ENCODE measurements at regions not wholly inside any gene's neighbourhood (a gene's known extent, or its start where the extent isn't known, plus 50 kb on each side); places are given as distances from the start of the nearest gene placed in this dataset.

DNA sequence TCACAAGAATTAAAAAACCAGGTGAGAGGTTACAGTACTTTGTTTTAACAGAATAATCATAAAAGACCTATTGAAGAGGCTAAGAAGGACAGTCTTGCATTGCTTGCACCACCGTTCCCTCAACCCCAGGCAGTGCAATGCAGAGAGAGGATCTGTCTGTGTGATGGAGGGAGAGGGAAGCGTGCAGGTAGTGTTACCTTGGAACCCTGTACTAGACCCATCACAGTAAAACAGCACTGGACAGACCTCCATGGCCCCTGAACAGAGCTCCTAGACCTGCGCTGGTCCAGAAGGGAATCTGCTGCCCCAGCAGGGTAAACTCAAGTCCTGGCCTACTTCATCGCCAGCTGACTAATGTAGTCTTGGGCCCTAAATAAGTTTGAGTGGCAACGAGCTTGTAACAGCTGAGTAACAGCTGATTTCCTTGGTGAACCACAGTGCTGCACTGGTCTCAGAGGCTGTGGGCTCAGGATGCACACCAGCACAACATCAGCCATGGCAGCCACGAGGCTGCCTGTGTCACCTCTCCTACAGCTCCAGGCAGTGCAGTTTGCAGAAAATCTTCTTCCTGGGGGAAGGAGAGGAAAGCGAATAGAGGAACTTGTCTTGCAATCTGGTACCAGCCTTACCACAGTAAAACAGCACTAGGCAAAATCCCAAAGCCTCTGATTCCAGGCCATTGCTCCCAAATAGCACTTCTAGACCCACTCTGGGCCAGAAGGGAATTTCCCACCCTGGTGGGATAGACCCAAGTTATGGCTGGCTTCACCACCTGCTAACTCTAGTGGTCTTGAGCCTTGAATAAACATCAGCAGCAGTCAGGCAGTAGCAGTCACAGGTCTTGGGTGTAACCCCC, 417.2 kb downstream of the CDH7 start:
- Mint-ChIP-seq H3K36me3 (no peaks in the 10 kb centered on the region), H3K4me1 (ENCODE audit: low read depth) (no peaks in the 10 kb centered on the region), H3K4me3 (no peak overlapping the region), H3K9me3 (peaks cover 6% of the 10 kb centered on the region), H3K27me3 (no peaks in the 10 kb centered on the region), H3K27ac (no peak overlapping the region)
- intact Hi-C loops (cut with micrococcal nuclease): no loop called here
- DNase-seq: no peak
- CTCF ChIA-PET: no interaction called here
- POLR2A ChIA-PET: no interaction called here

DNA sequence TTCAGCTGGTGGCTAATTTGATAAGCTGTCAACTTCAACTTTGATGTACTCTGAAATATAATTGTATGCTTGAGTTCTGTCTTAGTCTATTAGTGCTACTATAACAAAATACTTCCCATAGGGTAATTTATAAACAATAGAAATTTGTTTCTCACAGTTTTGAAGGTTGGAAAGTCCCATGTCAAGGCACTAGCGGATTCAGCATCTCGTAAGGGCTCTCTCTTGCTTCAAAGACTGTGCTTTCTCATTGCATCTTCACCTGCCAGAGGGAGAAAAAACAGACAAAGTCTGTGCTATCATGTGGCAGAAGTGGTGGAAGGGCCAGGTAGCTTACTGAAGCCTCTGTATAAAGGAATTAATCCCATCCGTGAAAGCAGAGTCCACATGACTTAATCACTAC, 409.2 kb downstream of the CDH7 start:
- ChIA-PET POLR2A (no interaction called here), CTCF (no interaction called here)
- Mint-ChIP-seq H3K9me3 (peaks cover 6% of the 10 kb centered on the region), H3K36me3 (no peaks in the 10 kb centered on the region), H3K27me3 (no peaks in the 10 kb centered on the region), H3K4me1 (ENCODE audit: low read depth) (no peaks in the 10 kb centered on the region), H3K27ac (no peak overlapping the region), H3K4me3 (no peak overlapping the region)
- intact Hi-C loops (cut with micrococcal nuclease): no loop called here
- no peak for DNase-seq

- H3K4me1 Mint-ChIP-seq (ENCODE audit: low read depth): no peaks in the 10 kb centered on the region
- ChIA-PET CTCF (no interaction called here), POLR2A (no interaction called here)
- no peak overlapping the region for H3K27ac Mint-ChIP-seq
- no peaks in the 10 kb centered on the region for H3K36me3 Mint-ChIP-seq
- no peaks in the 10 kb centered on the region for H3K27me3 Mint-ChIP-seq
- intact Hi-C loops (cut with micrococcal nuclease): no loop called here
- peaks cover 6% of the 10 kb centered on the region for H3K9me3 Mint-ChIP-seq
- no peak overlapping the region for H3K4me3 Mint-ChIP-seq
- DNase-seq: no peak
Measured at GRCh38 chr18:66159451-66159850, 408.6 kb downstream of the CDH7 start.

DNA sequence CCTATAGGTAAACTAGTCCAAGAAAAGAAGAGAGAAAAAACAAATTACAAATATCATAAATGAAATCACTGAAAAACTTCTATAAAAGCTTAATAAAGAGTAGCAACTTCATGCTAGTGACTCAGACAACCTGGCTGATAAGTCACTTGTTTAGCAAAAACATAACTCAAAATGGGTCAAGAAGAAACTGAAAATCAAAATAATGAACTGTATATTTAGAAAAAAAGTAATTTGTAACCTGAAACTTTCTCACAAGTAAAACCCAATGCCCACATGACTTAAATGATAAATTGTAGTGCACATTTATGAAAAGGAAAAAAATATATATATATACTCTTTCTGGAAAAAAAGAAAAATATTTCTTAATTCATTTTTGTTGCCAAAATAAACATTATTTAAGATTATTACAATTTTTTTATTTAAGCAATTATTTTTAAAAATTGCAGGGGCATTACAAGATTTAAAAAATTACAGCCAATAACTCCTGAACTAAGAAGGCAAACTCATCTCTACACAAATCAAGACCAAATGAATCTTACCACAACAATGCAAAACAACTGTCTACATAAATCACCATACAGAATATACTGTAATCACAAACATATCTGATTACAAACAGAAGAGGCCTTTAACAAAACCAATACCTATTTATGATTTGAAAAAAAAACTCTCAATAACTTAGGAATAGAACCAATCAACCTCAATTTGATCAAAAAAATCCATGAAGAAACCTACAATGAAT, 406.3 kb downstream of the CDH7 start:
- DNase-seq: no peak
- intact Hi-C loops (cut with micrococcal nuclease): no loop called here
- CTCF ChIA-PET: no interaction called here
- H3K4me1 Mint-ChIP-seq (ENCODE audit: low read depth): no peaks in the 10 kb centered on the region
- POLR2A ChIA-PET: no interaction called here
- H3K27me3 Mint-ChIP-seq: no peaks in the 10 kb centered on the region
- no peak overlapping the region for H3K4me3 Mint-ChIP-seq
- peaks cover 2% of the 10 kb centered on the region for H3K9me3 Mint-ChIP-seq
- H3K36me3 Mint-ChIP-seq: no peaks in the 10 kb centered on the region
- no peak overlapping the region for H3K27ac Mint-ChIP-seq

DNA sequence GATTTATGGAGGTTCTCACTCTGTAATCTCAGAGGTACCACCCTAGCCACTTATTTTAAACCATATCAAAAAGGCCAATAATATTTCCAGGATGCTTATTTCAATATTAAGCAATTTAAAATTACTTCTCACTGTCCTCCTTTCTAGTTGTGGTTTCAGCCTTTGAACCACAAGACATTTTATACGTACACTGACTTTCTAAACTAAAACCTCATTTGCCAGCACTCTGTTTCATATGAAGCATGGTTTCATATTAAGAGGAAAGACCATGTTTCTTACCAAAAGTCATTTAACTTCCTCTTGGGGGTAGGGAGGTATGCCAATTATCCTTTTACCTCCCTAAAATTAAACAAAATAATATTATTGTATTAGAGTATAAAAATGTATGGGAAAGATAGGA, 399.8 kb downstream of the CDH7 start:
- no peak for DNase-seq
- no peaks in the 10 kb centered on the region for H3K27me3 Mint-ChIP-seq
- no peak overlapping the region for H3K27ac Mint-ChIP-seq
- intact Hi-C loops (cut with micrococcal nuclease): no loop called here
- H3K4me1 Mint-ChIP-seq (ENCODE audit: low read depth): no peaks in the 10 kb centered on the region
- no peaks in the 10 kb centered on the region for H3K36me3 Mint-ChIP-seq
- no peak overlapping the region for H3K4me3 Mint-ChIP-seq
- ChIA-PET POLR2A (no interaction called here), CTCF (no interaction called here)
- H3K9me3 Mint-ChIP-seq: peaks cover 4% of the 10 kb centered on the region

GRCh38 chr18:66143029-66143428, 392.2 kb downstream of the CDH7 start:
- POLR2A ChIA-PET: no interaction called here
- intact Hi-C loops (cut with micrococcal nuclease): no loop called here
- Mint-ChIP-seq H3K27me3 (no peaks in the 10 kb centered on the region), H3K36me3 (no peaks in the 10 kb centered on the region), H3K27ac (no peak overlapping the region), H3K9me3 (peaks cover 2% of the 10 kb centered on the region), H3K4me1 (ENCODE audit: low read depth) (no peaks in the 10 kb centered on the region), H3K4me3 (no peak overlapping the region)
- DNase-seq: no peak
- CTCF ChIA-PET: no interaction called here

GRCh38 chr18:66141716-66142115, 390.9 kb downstream of the CDH7 start:
- ChIA-PET CTCF (no interaction called here), POLR2A (no interaction called here)
- Mint-ChIP-seq H3K9me3 (no peaks in the 10 kb centered on the region), H3K27me3 (no peaks in the 10 kb centered on the region), H3K36me3 (no peaks in the 10 kb centered on the region), H3K4me3 (no peak overlapping the region), H3K4me1 (ENCODE audit: low read depth) (no peaks in the 10 kb centered on the region), H3K27ac (no peak overlapping the region)
- intact Hi-C loops (cut with micrococcal nuclease): no loop called here
- DNase-seq: no peak

DNA sequence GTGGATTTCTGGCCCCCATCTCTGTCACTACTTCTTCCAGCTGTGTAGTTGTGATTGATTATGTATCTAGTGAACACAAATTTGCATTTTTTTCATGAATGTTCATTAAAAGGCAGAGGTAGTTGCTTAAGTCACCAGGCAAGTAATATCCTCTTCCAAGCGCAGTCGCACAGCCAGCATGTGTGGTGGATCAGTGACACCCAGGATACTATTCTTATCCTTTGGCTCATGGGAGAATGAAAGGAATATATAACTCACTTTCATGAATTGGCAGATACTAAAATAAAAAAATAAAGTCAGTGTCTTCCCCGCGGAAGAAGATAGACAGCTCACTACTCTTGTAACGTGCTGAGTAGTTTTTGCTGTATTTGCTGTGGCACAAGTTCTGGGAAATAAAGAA, 387.8 kb downstream of the CDH7 start:
- no peak for DNase-seq
- Mint-ChIP-seq H3K27ac (no peak overlapping the region), H3K9me3 (peaks cover 5% of the 10 kb centered on the region), H3K27me3 (no peaks in the 10 kb centered on the region), H3K36me3 (no peaks in the 10 kb centered on the region), H3K4me1 (ENCODE audit: low read depth) (no peaks in the 10 kb centered on the region), H3K4me3 (no peak overlapping the region)
- intact Hi-C loops (cut with micrococcal nuclease): no loop called here
- ChIA-PET POLR2A (no interaction called here), CTCF (no interaction called here)

DNA sequence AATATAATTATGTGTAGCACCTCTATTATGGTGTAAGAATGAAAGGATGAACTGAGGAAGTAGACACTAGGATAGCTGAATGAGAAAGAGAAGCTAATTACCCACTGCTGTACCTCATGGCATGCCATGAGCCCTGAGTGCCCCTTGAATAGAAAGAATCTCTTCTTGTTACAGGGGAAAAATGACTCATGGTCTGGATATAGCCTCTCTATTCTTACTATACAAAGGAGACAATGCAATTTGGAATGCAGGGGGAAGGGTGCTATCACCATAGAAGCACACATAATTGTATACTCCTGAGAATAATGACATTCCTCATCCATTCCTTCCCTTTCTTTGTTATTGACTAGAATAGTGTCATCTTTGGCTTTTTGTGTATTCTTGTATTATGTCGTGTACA, 385.2 kb downstream of the CDH7 start:
- Mint-ChIP-seq H3K36me3 (no peaks in the 10 kb centered on the region), H3K27ac (no peak overlapping the region), H3K4me3 (no peak overlapping the region), H3K9me3 (peaks cover 7% of the 10 kb centered on the region), H3K27me3 (no peaks in the 10 kb centered on the region), H3K4me1 (ENCODE audit: low read depth) (no peaks in the 10 kb centered on the region)
- DNase-seq: no peak
- intact Hi-C loops (cut with micrococcal nuclease): no loop called here
- ChIA-PET POLR2A (no interaction called here), CTCF (no interaction called here)

DNA sequence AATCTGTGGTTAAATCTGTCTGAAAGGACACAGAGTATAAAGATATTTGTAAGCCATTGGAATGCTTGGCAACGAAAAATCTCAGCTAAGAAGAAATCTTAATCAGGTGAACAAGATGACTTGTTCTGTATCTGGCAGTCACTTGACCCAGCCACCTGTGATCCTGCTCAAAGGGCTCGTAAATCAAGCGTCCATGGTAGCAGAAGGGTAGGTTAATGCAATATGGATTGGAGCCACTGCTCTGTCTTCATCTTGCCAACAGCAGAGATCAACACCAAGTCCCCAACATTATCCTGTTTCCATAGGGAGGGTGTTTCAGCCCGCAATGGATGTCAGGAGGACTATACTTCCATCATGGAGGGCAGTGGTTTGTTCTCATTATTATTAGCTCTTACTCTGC, 378.4 kb downstream of the CDH7 start:
- intact Hi-C loops (cut with micrococcal nuclease): no loop called here
- Mint-ChIP-seq H3K4me1 (ENCODE audit: low read depth) (no peaks in the 10 kb centered on the region), H3K27me3 (no peaks in the 10 kb centered on the region), H3K4me3 (no peak overlapping the region), H3K27ac (no peak overlapping the region), H3K36me3 (no peaks in the 10 kb centered on the region), H3K9me3 (peaks cover 9% of the 10 kb centered on the region)
- ChIA-PET POLR2A (no interaction called here), CTCF (no interaction called here)
- DNase-seq: no peak

DNA sequence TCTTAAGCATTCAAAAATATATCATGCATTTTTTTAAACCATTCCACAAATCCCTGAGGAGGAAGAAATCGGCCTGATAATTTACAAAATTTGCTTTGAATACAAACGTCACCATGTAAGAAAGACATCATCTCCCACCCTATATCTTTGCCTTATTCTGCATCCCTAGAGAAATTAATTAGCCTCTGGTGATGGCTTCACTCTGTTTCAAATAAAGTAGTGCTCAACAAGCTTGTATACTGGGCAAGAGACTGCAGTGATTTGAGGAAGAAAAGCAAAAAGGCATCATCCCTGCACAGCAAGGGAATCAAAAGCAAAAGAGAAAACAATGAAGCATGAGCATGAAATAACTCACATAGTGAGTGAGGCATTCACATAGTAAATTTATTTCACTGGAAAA, 375.5 kb downstream of the CDH7 start:
- no peak overlapping the region for H3K4me3 Mint-ChIP-seq
- intact Hi-C loops (cut with micrococcal nuclease): no loop called here
- no peaks in the 10 kb centered on the region for H3K36me3 Mint-ChIP-seq
- H3K4me1 Mint-ChIP-seq (ENCODE audit: low read depth): no peaks in the 10 kb centered on the region
- peaks cover 9% of the 10 kb centered on the region for H3K9me3 Mint-ChIP-seq
- ChIA-PET CTCF (no interaction called here), POLR2A (no interaction called here)
- no peaks in the 10 kb centered on the region for H3K27me3 Mint-ChIP-seq
- no peak overlapping the region for H3K27ac Mint-ChIP-seq
- DNase-seq: no peak

DNA sequence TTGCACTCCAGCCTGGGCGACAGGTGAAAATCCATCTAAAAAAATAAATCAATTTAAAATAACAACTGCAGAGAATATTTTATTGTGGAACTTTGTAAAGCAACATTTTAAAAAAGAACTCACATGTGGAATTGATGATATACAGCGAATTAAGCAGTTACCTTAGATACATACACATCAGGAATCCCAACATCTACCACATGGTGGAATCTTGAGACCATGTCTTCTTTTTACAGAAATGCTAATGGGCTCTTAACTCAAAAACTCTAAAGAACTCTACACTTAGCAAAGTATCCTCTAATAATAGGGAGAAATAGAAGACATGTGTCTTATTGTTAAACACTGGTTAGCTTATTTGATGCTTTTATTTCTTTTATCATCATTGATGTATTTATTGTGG, 373.6 kb downstream of the CDH7 start:
- H3K27ac Mint-ChIP-seq: no peak overlapping the region
- H3K9me3 Mint-ChIP-seq: peaks cover 8% of the 10 kb centered on the region
- H3K4me1 Mint-ChIP-seq (ENCODE audit: low read depth): no peaks in the 10 kb centered on the region
- H3K36me3 Mint-ChIP-seq: no peaks in the 10 kb centered on the region
- intact Hi-C loops (cut with micrococcal nuclease): no loop called here
- H3K4me3 Mint-ChIP-seq: no peak overlapping the region
- ChIA-PET POLR2A (no interaction called here), CTCF (no interaction called here)
- H3K27me3 Mint-ChIP-seq: no peaks in the 10 kb centered on the region
- no peak for DNase-seq

GRCh38 chr18:66119347-66119746, 368.5 kb downstream of the CDH7 start:
- CTCF ChIA-PET: no interaction called here
- POLR2A ChIA-PET: no interaction called here
- Mint-ChIP-seq H3K27me3 (no peaks in the 10 kb centered on the region), H3K27ac (no peak overlapping the region), H3K36me3 (no peaks in the 10 kb centered on the region), H3K4me1 (ENCODE audit: low read depth) (no peaks in the 10 kb centered on the region), H3K9me3 (peaks cover 14% of the 10 kb centered on the region), H3K4me3 (no peak overlapping the region)
- intact Hi-C loops (cut with micrococcal nuclease): no loop called here
- no peak for DNase-seq
